Liver (tissue), 3 donors: ENCODE measurements at regions not wholly inside any gene's neighbourhood (a gene's known extent, or its start where the extent isn't known, plus 50 kb on each side); places are given as distances from the start of the nearest gene placed in this dataset.

Source experiments
- ATF3 ChIP-seq: IDR thresholded peaks from 2 replicates; pipeline ENCODE4 v1.6.1; 2016; ENCODE audit warnings: antibody characterized with exemption
- CTCF ChIP-seq: fragments of 150-350 bp; IDR thresholded peaks from 2 replicates; pipeline ENCODE4 v1.5.1; 2017; ENCODE audit warnings: improper control_type of control experiment, low read depth, low read length; ENCODE audit not compliant: missing input control
- EGR1 ChIP-seq, 2 donors: IDR thresholded peaks; 2 replicates each; pipeline ENCODE4 v1.6.1; 2016 to 2018; ENCODE audit warnings: antibody characterized with exemption in 2 of 2, low read depth in 2 of 2
- FOXA1 ChIP-seq: IDR thresholded peaks from 2 replicates; pipeline ENCODE4 v1.6.1; 2016; ENCODE audit warnings: antibody characterized with exemption
- GABPA ChIP-seq, 2 donors: IDR thresholded peaks in 1 of 2; conservative IDR thresholded peaks in 1 of 2; 2 replicates each; pipeline ENCODE4 v1.6.1; 2016; ENCODE audit warnings: antibody characterized with exemption in 2 of 2, mild to moderate bottlenecking in 1 of 2, moderate library complexity in 1 of 2
- JUND ChIP-seq, 2 donors: IDR thresholded peaks; 2 replicates each; pipeline ENCODE4 v1.6.1; 2016; ENCODE audit warnings: antibody characterized with exemption in 2 of 2
- RXRA ChIP-seq, 2 donors: IDR thresholded peaks; 2 replicates each; pipeline ENCODE4 v1.6.1; 2017 to 2018; ENCODE audit warnings: antibody characterized with exemption in 2 of 2, mild to moderate bottlenecking in 1 of 2
- SP1 ChIP-seq: IDR thresholded peaks from 2 replicates; pipeline ENCODE4 v1.6.1; 2018; ENCODE audit warnings: antibody characterized with exemption, mild to moderate bottlenecking
- TAF1 ChIP-seq: conservative IDR thresholded peaks from 2 replicates; pipeline ENCODE4 v1.6.1; 2016; ENCODE audit warnings: antibody characterized with exemption, mild to moderate bottlenecking
- YY1 ChIP-seq: IDR thresholded peaks from 2 replicates; pipeline ENCODE4 v1.6.1; 2016; ENCODE audit warnings: antibody characterized with exemption, mild to moderate bottlenecking
- ZBTB33 ChIP-seq: IDR thresholded peaks from 2 replicates; pipeline ENCODE4 v1.6.1; 2016; ENCODE audit warnings: antibody characterized with exemption
- TF ChIP-seq, protein P1 (sequence below): IDR thresholded peaks from 2 replicates; pipeline ENCODE4 v1.6.1; 2016; ENCODE audit warnings: antibody characterized with exemption
- TF ChIP-seq, protein P2 (sequence below): IDR thresholded peaks from 2 replicates; pipeline ENCODE4 v1.6.1; 2016; ENCODE audit warnings: antibody characterized with exemption, mild to moderate bottlenecking
- donor health status: healthy.
- donor health status: healthy.

GRCh38 chr3:31106204-31106603 is 211.7 kb upstream of the GADL1 start:
- no peak for TF ChIP-seq ATF3
- TF ChIP-seq, protein P1, sequence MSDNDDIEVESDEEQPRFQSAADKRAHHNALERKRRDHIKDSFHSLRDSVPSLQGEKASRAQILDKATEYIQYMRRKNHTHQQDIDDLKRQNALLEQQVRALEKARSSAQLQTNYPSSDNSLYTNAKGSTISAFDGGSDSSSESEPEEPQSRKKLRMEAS = no peak
- no peak for TF ChIP-seq CTCF
- no peak for TF ChIP-seq JUND (IDR thresholded peaks at IDR 0.05)
- TF ChIP-seq YY1 = no peak
- no peak for TF ChIP-seq FOXA1
- no peak for TF ChIP-seq GABPA (IDR thresholded peaks at IDR 0.05 in 1 of 2, conservative IDR thresholded peaks at IDR 0.05 in 1 of 2)
- TF ChIP-seq, protein P2, sequence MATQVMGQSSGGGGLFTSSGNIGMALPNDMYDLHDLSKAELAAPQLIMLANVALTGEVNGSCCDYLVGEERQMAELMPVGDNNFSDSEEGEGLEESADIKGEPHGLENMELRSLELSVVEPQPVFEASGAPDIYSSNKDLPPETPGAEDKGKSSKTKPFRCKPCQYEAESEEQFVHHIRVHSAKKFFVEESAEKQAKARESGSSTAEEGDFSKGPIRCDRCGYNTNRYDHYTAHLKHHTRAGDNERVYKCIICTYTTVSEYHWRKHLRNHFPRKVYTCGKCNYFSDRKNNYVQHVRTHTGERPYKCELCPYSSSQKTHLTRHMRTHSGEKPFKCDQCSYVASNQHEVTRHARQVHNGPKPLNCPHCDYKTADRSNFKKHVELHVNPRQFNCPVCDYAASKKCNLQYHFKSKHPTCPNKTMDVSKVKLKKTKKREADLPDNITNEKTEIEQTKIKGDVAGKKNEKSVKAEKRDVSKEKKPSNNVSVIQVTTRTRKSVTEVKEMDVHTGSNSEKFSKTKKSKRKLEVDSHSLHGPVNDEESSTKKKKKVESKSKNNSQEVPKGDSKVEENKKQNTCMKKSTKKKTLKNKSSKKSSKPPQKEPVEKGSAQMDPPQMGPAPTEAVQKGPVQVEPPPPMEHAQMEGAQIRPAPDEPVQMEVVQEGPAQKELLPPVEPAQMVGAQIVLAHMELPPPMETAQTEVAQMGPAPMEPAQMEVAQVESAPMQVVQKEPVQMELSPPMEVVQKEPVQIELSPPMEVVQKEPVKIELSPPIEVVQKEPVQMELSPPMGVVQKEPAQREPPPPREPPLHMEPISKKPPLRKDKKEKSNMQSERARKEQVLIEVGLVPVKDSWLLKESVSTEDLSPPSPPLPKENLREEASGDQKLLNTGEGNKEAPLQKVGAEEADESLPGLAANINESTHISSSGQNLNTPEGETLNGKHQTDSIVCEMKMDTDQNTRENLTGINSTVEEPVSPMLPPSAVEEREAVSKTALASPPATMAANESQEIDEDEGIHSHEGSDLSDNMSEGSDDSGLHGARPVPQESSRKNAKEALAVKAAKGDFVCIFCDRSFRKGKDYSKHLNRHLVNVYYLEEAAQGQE = no peak
- TF ChIP-seq EGR1 (IDR thresholded peaks at IDR 0.05; ENCODE audit: low read depth in 2 of 2) = no peak
- TF ChIP-seq SP1 = no peak
- TF ChIP-seq RXRA (IDR thresholded peaks at IDR 0.05) = no peak
- no peak for TF ChIP-seq ZBTB33
- TF ChIP-seq TAF1 = no peak
